GM23338 (cell line): ENCODE measurements at regions not wholly inside any gene's neighbourhood (a gene's known extent, or its start where the extent isn't known, plus 50 kb on each side); places are given as distances from the start of the nearest gene placed in this dataset.

Source experiments
- ATAC-seq: fragments of 200-7000 bp; cut with Tn5 transposase; 3 replicates; pipeline ENCODE4 v1.9.1; 2020
- DNase-seq: peaks from one replicate; pipeline ENCODE4 v3.0.0-alpha.2; 2015; ENCODE audit warnings: low spot score
- H2AFZ ChIP-seq: fragments of 200-600 bp; sonication (generic); 2 replicates; pipeline ENCODE4 v1.8.0; 2016; ENCODE audit warnings: antibody characterized with exemption, mild to moderate bottlenecking, moderate library complexity
- H3F3A ChIP-seq: fragments of 200-600 bp; sonication (generic); replicated peaks from 2 replicates; pipeline ENCODE4 v1.8.0; 2017; ENCODE audit warnings: antibody characterized with exemption, mixed run types, low read depth
- H3K27ac ChIP-seq: fragments of 200-600 bp; sonication (generic); 2 replicates; pipeline ENCODE4 v1.6.1; 2016; ENCODE audit warnings: low read depth
- H3K27me3 ChIP-seq: fragments of 200-600 bp; sonication (generic); 2 replicates; pipeline ENCODE4 v1.8.0; 2016; ENCODE audit warnings: mild to moderate bottlenecking, mixed run types, moderate library complexity; ENCODE audit not compliant: insufficient read depth
- H3K36me3 ChIP-seq: fragments of 200-600 bp; sonication (generic); 2 replicates; pipeline ENCODE4 v1.8.0; 2016; ENCODE audit warnings: mild to moderate bottlenecking; ENCODE audit not compliant: insufficient read depth
- H3K4me1 ChIP-seq: fragments of 200-600 bp; sonication (generic); 2 replicates; pipeline ENCODE4 v1.8.0; 2016; ENCODE audit warnings: mild to moderate bottlenecking, moderate library complexity; ENCODE audit not compliant: insufficient read depth
- H3K4me2 ChIP-seq: fragments of 200-600 bp; sonication (generic); 2 replicates; pipeline ENCODE4 v1.7.1; 2017; ENCODE audit warnings: mixed run types
- H3K4me3 ChIP-seq: fragments of 200-600 bp; sonication (generic); 2 replicates; pipeline ENCODE4 v1.6.1; 2016; ENCODE audit warnings: mixed run types
- H3K79me2 ChIP-seq: fragments of 200-600 bp; sonication (generic); replicated peaks from 2 replicates; pipeline ENCODE4 v1.8.0; 2017; ENCODE audit warnings: mild to moderate bottlenecking; ENCODE audit not compliant: insufficient read depth
- H3K9me2 ChIP-seq: fragments of 200-600 bp; sonication (generic); 2 replicates; pipeline ENCODE4 v1.8.0; 2017; ENCODE audit not compliant: insufficient read depth
- H4K20me1 ChIP-seq: fragments of 200-600 bp; sonication (generic); replicated peaks from 2 replicates; pipeline ENCODE4 v1.8.0; 2017; ENCODE audit warnings: mild to moderate bottlenecking; ENCODE audit not compliant: insufficient read depth
- H3K27ac Mint-ChIP-seq: 2 replicates; pipeline ENCODE4 v1.8.0; 2020; ENCODE audit warnings: inconsistent platforms, mild to moderate bottlenecking, moderate library complexity, mixed read lengths
- H3K27me3 Mint-ChIP-seq: 3 replicates; pipeline ENCODE4 v1.8.0; 2022; ENCODE audit warnings: low read depth, mild to moderate bottlenecking, moderate library complexity, mixed read lengths, inconsistent platforms; ENCODE audit not compliant: insufficient read depth, poor library complexity
- H3K36me3 Mint-ChIP-seq: 3 replicates; pipeline ENCODE4 v1.8.0; 2021; ENCODE audit warnings: low read depth, mild to moderate bottlenecking, inconsistent platforms, moderate library complexity, mixed read lengths
- H3K4me1 Mint-ChIP-seq: 3 replicates; pipeline ENCODE4 v1.8.0; 2020; ENCODE audit warnings: mild to moderate bottlenecking, inconsistent platforms, mixed read lengths
- H3K4me3 Mint-ChIP-seq: 3 replicates; pipeline ENCODE4 v1.8.0; 2021; ENCODE audit warnings: moderate library complexity, mild to moderate bottlenecking, inconsistent platforms, mixed read lengths
- H3K9me3 Mint-ChIP-seq: 3 replicates; pipeline ENCODE4 v1.8.0; 2020; ENCODE audit warnings: moderate library complexity, mild to moderate bottlenecking, inconsistent platforms, mixed read lengths
- CREB1 ChIP-seq: fragments of 250-450 bp; sonication (Bioruptor Pico); IDR thresholded peaks from 2 replicates; pipeline ENCODE4 v1.5.0; 2020; ENCODE audit warnings: low read depth, mild to moderate bottlenecking, moderate library complexity
- EZH2 ChIP-seq: fragments of 200-600 bp; sonication (generic); IDR thresholded peaks from one replicate; pipeline ENCODE4 v1.8.0; 2017; ENCODE audit warnings: antibody characterized with exemption, mild to moderate bottlenecking, low read depth; ENCODE audit not compliant: unreplicated experiment
- EZH2phosphoT487 ChIP-seq: fragments of 200-600 bp; sonication (generic); IDR thresholded peaks from one replicate; pipeline ENCODE4 v1.8.1; 2018; ENCODE audit warnings: antibody characterized with exemption; ENCODE audit not compliant: unreplicated experiment
- NANOG ChIP-seq: IDR thresholded peaks from 2 replicates; pipeline ENCODE4 v1.6.1; 2016; ENCODE audit warnings: antibody characterized with exemption, borderline replicate concordance
- POLR2AphosphoS5 ChIP-seq: IDR thresholded peaks from 2 replicates; pipeline ENCODE4 v1.6.1; 2016; ENCODE audit warnings: antibody characterized with exemption, low read depth
- STAT1 ChIP-seq: IDR thresholded peaks from one replicate; pipeline ENCODE4 v1.6.1; 2016; ENCODE audit warnings: antibody characterized with exemption; ENCODE audit not compliant: unreplicated experiment
- ZNF114 ChIP-seq: fragments of 250-450 bp; sonication (Bioruptor Pico); IDR thresholded peaks from 2 replicates; pipeline ENCODE4 v1.5.0; 2020; ENCODE audit warnings: mild to moderate bottlenecking, moderate library complexity
- ZNF331 ChIP-seq: fragments of 250-450 bp; sonication (Bioruptor Pico); IDR thresholded peaks from 2 replicates; pipeline ENCODE4 v1.5.0; 2020; ENCODE audit warnings: low read depth, mild to moderate bottlenecking, moderate library complexity
- TF ChIP-seq, protein P1 (sequence below): IDR thresholded peaks from one replicate; pipeline ENCODE4 v1.6.1; 2018; ENCODE audit warnings: antibody characterized with exemption; ENCODE audit not compliant: unreplicated experiment
- TF ChIP-seq, protein P2 (sequence below), 2 experiments: fragments of 200-600 bp in 1 of 2; sonication (generic) in 1 of 2; conservative IDR thresholded peaks; 2 replicates each; pipeline versions ENCODE4 v1.5.1 to v1.6.1; 2016 to 2017; ENCODE audit warnings: antibody characterized with exemption in 2 of 2, low read depth in 2 of 2, mild to moderate bottlenecking in 2 of 2, moderate library complexity in 1 of 2

- TF ChIP-seq POLR2AphosphoS5 (no peak), EZH2phosphoT487 (no peak), EZH2 (no peak), ZNF114 (CRISPR knock-in tag) (no peak), CREB1 (CRISPR knock-in tag) (no peak), ZNF331 (CRISPR knock-in tag) (no peak), NANOG (no peak)
- TF ChIP-seq, protein P1, sequence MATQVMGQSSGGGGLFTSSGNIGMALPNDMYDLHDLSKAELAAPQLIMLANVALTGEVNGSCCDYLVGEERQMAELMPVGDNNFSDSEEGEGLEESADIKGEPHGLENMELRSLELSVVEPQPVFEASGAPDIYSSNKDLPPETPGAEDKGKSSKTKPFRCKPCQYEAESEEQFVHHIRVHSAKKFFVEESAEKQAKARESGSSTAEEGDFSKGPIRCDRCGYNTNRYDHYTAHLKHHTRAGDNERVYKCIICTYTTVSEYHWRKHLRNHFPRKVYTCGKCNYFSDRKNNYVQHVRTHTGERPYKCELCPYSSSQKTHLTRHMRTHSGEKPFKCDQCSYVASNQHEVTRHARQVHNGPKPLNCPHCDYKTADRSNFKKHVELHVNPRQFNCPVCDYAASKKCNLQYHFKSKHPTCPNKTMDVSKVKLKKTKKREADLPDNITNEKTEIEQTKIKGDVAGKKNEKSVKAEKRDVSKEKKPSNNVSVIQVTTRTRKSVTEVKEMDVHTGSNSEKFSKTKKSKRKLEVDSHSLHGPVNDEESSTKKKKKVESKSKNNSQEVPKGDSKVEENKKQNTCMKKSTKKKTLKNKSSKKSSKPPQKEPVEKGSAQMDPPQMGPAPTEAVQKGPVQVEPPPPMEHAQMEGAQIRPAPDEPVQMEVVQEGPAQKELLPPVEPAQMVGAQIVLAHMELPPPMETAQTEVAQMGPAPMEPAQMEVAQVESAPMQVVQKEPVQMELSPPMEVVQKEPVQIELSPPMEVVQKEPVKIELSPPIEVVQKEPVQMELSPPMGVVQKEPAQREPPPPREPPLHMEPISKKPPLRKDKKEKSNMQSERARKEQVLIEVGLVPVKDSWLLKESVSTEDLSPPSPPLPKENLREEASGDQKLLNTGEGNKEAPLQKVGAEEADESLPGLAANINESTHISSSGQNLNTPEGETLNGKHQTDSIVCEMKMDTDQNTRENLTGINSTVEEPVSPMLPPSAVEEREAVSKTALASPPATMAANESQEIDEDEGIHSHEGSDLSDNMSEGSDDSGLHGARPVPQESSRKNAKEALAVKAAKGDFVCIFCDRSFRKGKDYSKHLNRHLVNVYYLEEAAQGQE, result no peak
- TF ChIP-seq, protein P2, sequence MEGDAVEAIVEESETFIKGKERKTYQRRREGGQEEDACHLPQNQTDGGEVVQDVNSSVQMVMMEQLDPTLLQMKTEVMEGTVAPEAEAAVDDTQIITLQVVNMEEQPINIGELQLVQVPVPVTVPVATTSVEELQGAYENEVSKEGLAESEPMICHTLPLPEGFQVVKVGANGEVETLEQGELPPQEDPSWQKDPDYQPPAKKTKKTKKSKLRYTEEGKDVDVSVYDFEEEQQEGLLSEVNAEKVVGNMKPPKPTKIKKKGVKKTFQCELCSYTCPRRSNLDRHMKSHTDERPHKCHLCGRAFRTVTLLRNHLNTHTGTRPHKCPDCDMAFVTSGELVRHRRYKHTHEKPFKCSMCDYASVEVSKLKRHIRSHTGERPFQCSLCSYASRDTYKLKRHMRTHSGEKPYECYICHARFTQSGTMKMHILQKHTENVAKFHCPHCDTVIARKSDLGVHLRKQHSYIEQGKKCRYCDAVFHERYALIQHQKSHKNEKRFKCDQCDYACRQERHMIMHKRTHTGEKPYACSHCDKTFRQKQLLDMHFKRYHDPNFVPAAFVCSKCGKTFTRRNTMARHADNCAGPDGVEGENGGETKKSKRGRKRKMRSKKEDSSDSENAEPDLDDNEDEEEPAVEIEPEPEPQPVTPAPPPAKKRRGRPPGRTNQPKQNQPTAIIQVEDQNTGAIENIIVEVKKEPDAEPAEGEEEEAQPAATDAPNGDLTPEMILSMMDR (conservative IDR thresholded peaks at IDR 0.05; ENCODE audit: low read depth in 2 of 2), result no peak
Measured at GRCh38 chr1:2948751-2949680, 72.3 kb upstream of the ACTRT2 start (continued).

- Histone ChIP-seq H3K4me1 (no peaks in the 10 kb centered on the region), H3K79me2 (no peaks in the 10 kb centered on the region), H3K9me2 (no peaks in the 10 kb centered on the region), H3K27me3 (no peaks in the 10 kb centered on the region), H3F3A (no peaks in the 10 kb centered on the region), H3K4me2 (no peak overlapping the region), H3K36me3 (no peaks in the 10 kb centered on the region), H3K4me3 (no peak overlapping the region), H4K20me1 (no peaks in the 10 kb centered on the region), H3K27ac (no peak overlapping the region), H2AFZ (no peak overlapping the region)
- H3K27me3 Mint-ChIP-seq, result peaks cover 2% of the 10 kb centered on the region
- ATAC-seq (no peak), DNase-seq (no peak)
- TF ChIP-seq EZH2, result no peak
- no peak for TF ChIP-seq ZNF114 (CRISPR knock-in tag)
- no peak for TF ChIP-seq STAT1
- H3K4me3 Mint-ChIP-seq, result no peak overlapping the region
- H3K9me3 Mint-ChIP-seq, result peaks cover 71% of the 10 kb centered on the region
- no peak overlapping the region for H3K27ac Mint-ChIP-seq
- no peaks in the 10 kb centered on the region for H3K4me1 Mint-ChIP-seq
- peaks cover 10% of the 10 kb centered on the region; the same call in 2 of the 3 replicates for H3K36me3 Mint-ChIP-seq
Measured at GRCh38 chr1:2949966-2950925, 71.0 kb upstream of the ACTRT2 start.
